Fibroblast of skin of abdomen (primary cell): ENCODE measurements at regions not wholly inside any gene's neighbourhood (a gene's known extent, or its start where the extent isn't known, plus 50 kb on each side); places are given as distances from the start of the nearest gene placed in this dataset.
"Not testable (repeated sequence)": the region's sequence is repeated elsewhere in the genome, so short reads cannot be mapped to it uniquely, and the experiment has no call there.

Experiments used
- DNase-seq: peaks from one replicate; pipeline ENCODE4 v3.0.0-alpha.2; 2013

DNA sequence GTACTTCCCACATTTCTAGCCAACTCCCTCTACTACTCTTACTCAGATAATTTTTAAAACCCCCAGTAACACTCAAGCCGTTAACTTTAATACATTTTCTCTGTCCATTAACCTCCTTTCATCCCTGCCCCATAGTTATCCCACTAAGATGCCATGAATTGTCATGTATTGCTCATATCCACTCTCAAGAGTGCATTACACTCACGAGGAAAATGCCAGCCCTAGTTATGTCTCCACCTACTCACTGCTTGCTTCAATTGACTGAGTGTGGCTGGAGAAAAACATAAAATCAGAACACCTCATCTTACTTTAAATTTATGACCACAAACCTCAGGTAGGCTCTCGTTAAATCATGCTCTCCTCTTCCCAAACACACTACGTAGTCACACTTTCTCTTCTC lies 324.1 kb upstream of the NPSR1 start:
- no peak for DNase-seq

- DNase-seq, result no peak
These were observed 320.9 kb upstream of the NPSR1 start for GRCh38 chr7:34337163-34337562.

- DNase-seq, result peak; percentile 52
These were observed 319.0 kb upstream of the NPSR1 start for GRCh38 chr7:34338961-34339526.

GRCh38 chr7:34341326-34341725 lies 316.7 kb upstream of the NPSR1 start:
- no peak for DNase-seq

DNA sequence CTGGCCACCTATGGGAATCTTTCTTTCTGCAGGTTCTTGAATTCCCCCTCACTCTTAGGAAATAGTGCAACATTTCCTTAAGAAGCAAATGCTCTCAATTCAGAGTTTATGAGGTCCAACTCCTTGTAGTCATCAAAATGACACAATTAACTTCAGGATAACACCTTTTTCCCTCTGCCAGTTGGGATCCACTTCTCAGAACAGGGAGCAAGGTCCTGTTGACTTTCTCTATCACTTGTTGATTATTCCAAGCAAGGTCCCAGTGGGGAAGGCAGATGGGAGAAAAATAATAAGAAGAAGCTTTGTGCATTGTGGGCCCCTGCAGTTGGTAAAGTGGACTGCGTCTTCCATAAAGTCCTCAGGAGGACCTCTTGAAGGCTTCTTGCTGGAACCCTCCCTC lies 315.6 kb upstream of the NPSR1 start:
- no peak for DNase-seq

DNA sequence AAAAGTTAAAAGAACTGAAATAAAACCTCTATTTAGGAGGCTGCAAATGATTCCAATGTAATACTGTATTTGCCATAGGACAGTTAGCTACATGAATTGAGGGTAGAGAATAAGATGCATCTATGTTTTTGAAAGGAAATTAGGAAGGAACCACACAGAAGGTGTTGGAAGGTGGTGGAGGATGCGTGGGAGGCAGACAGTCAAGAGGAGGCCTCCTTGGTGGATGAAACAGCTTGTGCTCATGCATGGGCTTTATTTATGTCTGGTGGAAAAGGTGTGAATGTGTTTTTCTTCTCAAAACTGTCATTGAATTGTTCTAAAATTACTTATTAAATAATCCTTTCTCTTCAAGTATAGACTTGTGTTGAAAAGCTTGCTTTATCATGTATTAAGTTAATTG lies 314.4 kb upstream of the NPSR1 start:
- DNase-seq, result no peak

GRCh38 chr7:34354011-34354410 lies 304.0 kb upstream of the NPSR1 start:
- DNase-seq, result no peak

- peak; percentile 91 for DNase-seq
These were observed 303.1 kb upstream of the NPSR1 start for GRCh38 chr7:34354899-34355298.

GRCh38 chr7:34357068-34357467 lies 300.9 kb upstream of the NPSR1 start:
- no peak for DNase-seq

DNA sequence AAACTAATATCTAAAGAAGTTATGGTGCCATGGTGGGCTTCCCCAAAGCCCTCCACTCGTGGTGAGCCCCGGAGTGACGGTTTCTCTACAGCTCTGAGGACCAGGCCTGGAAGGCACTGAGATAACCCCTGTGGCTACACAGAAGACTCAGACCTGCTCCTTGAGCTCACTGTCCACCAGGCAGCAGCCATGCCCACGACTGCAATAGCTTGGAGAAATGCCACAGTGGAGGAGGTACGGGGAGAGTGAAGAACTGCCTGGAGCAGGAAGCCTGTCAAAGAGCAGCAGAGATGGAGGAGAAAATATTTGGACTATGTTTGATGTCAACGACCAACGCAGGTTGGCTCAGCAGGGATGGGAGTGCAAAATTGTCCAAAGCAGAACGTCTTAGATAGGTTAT lies 300.1 kb upstream of the NPSR1 start:
- no peak for DNase-seq

DNA sequence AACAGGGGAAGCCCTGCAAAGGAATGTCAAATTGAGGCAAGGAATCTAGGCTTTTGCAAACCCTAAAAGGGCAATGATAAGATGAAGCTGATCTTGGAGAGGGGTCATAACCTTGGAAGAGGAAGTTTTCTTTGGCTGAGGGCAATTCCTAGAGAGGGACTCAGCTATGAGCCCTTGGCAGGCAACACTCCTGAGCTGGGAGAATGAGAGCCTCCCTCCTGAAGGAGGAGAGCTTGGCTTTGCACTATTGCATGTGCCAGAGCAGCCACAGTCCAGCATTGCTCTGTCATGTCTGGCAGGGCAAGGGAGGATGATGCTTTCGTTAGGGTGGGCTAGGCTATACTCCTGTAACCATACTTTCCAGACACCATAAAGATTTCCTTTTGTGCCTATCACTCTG lies 299.4 kb upstream of the NPSR1 start:
- not testable (repeated sequence) for DNase-seq

DNA sequence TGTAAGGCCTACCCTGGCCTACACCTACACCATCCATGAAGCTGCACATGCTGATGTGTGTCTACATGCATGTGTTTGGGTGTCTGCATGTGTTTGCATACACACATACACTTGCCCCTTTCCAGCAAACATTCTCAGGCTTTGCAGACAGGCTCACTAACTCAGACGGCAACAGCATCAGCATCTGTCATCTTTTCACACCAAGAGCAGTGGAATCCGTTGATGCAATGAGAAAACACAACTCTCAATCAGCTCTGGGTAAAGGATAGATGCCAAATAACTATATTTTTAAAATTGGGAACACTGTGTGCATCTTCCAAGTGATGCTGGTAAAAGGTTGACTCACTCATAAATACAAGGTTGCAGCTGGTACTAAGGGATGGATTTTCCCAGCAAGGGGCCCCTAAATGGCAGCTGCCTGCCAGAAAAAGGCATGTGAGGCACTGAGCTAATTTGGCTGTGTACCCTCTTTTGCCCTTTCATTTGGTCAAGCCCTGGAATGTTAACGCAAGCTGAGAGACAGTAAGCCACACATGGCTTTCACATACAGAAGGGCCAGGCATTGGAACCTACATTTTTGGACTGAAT lies 296.3 kb upstream of the NPSR1 start:
- DNase-seq, result no peak

- DNase-seq, result no peak
These were observed 295.4 kb upstream of the NPSR1 start for GRCh38 chr7:34362621-34363020.

GRCh38 chr7:34364130-34364529 lies 293.9 kb upstream of the NPSR1 start:
- no peak for DNase-seq

DNA sequence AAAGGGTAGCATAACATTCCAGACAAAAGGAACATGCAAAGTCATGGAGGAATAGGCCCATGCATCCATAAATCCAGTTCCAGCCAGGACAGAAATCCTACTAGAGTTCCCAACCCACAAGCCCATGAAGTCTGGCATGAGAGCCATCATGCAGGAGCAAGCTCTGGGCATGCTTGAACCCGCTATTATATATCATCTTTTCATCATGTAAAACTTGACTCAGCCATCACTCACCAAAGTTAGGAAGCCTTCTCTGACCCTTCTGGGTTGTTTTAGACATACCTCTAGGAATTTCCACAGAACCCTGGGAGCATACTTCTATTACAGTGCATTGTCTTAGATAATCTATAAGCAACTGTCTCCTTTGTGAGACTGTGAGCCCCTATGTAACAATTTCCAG lies 293.0 kb upstream of the NPSR1 start:
- no peak for DNase-seq

DNA sequence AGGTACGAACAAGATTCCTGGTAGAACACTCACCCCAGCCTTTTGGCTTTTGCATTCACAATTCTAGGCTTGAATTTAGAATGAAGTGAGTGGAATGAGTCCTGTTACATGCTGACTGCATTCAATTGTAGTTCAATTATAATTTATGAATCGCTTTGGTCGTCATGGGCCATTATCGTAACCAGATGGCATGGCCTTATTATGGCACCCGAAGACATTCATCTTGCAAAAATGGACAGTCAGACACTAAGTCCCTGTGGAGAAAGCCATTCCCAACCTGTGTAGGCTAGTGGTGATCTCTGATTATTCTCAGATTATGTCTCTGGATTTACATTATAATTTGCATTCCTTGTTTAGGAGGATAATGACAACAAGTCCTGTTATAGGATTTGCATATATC lies 292.4 kb upstream of the NPSR1 start:
- DNase-seq, result no peak

DNA sequence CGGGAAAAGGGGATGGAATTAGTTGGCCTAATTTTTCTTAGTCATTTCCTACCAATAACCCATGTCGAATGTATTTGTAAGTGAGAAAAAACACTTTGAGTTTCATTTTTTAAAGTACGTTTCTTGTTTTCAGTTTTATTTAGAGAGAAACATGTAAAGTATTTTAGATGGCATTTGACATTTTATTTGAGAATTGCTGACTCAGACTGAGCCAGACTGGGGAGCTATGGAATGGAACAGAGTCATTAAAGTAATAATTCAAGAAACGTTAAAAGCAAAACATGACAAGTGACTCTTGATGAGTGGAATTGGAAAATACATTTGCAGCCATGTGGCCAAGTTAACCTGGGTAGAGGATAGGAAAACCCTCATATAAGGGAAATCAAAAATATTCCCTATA lies 286.1 kb upstream of the NPSR1 start:
- DNase-seq, result no peak

DNA sequence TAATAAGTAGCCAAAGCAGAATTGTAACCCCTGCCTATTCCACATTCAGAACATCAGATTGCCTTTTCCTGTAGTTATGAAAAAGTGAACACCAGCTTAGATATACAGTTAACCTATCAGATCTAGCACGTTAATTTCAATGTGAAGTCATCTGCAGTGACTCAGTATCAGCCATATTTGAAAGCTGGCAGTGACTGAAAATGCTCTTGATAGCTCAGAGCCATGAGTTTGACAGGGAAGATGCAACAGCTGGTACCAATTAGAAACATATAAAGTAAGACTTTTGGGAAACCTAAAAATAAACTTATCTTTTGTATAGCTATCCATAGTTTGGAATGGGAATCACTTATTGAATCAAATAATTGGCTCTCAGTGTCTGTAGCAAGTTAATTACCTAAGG lies 284.1 kb upstream of the NPSR1 start:
- peak; percentile 83 for DNase-seq

- DNase-seq, result no peak
These were observed 275.7 kb upstream of the NPSR1 start for GRCh38 chr7:34382166-34382893.

DNA sequence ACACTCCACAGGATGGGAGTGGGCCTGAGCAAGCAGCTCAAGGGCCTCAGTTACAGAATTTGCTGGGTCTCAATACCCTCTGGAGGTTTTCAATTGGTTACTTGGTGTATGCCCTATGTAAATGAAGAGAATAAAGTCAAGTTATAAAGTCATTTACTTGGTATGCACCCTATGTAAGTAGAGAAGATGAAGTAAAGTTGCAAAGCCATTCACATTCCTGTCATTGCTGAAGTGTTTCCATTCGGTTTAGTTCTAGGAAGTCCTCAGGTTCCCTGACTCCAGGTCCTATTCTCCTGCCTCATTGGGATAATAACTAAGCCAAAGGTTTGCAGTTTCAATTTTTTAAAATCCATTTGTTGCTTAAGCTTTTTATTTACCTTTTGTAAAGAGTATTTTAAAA lies 272.6 kb upstream of the NPSR1 start:
- peak; percentile 25 for DNase-seq

DNA sequence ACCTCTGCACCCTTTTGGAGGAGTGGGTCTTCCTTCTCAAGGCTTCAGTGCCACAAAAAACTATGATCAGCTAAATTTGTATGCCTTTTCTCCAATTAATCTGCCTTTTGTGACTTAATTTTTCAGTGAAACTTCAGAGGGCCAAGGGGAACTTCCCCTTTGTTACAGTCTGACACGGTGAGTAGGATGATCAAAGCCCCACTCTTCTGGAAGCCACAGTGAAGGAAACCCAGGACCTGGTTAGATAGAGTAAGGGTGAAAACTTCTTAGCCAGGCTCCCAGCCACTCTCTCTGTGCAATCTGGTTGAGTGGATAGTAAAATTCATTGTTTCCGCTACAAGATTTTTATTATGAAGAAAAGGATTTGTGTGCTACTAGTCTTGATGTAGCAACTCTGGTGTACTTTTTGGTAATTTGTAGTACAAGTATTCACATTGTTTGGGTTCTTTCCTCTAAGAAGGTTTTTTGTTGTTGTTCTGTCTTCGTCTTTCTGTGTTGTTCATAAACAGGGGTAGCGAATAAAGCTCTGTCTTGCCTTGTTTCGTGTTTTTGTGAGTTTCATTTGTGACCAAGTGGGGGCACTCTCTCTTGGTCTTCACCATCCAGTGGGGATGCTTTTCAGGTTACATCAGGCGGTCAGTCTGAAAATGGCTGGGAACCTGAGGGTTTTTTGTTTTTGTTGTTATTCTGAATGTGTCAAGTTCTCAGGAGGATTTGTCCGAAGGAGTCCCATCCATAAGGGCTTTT lies 268.5 kb upstream of the NPSR1 start:
- DNase-seq, result no peak

GRCh38 chr7:34390103-34390502 lies 267.9 kb upstream of the NPSR1 start:
- no peak for DNase-seq

DNA sequence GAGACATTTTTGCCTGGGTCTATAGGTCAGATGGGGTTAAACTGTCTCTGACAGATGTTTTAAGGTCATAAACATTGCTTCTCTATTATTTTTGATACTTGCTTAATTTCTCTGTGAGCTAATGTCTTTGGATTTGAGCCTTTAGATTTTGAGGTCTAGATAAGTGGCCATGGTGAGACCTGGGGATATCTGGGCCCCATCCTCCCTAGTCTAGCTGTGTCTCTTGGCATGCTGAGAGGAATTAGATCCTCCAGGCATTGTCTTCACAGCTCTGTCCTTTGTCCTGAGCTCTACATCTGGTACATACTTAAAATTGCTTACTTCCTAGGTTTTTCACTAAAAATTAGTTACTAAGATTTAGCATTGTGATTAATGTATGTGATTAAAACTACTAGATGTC lies 265.0 kb upstream of the NPSR1 start:
- no peak for DNase-seq
